HCT116 (cell line): ENCODE measurements at regions not wholly inside any gene's neighbourhood (a gene's known extent, or its start where the extent isn't known, plus 50 kb on each side); places are given as distances from the start of the nearest gene placed in this dataset.

Experiments used
- ATAC-seq: fragments of 200-7000 bp; cut with Tn5 transposase; 2 replicates; pipeline ENCODE4 v1.9.1; 2020; ENCODE audit warnings: mild to moderate bottlenecking, moderate library complexity
- BruUV-seq: library from RNA; stranded (reverse); fragments of 400-500 nt; replicated peaks from 2 replicates; lab custom pipeline; 2021; lab: Mats Ljungman, UMichigan
- CTCF ChIA-PET: fragments of 300-600 bp; sonication (Branson Sonifier 250); formaldehyde crosslinking; loops from one replicate; lab custom pipeline; 2021; ENCODE audit warnings: antibody characterized with exemption; lab: Charles Lee
- POLR2A ChIA-PET: fragments of 300-600, 350-600 bp; sonication (Branson Sonifier 250); formaldehyde crosslinking; loops from one replicate; lab custom pipeline; 2021; ENCODE audit warnings: antibody characterized with exemption; lab: Charles Lee
- RAD21 ChIA-PET, 2 experiments: fragments of 300-600 bp; sonication (Branson Sonifier 250); formaldehyde crosslinking; loops; one replicate each; lab custom pipeline; 2023; ENCODE audit warnings: low total read pairs in 2 of 2; ENCODE audit not compliant: uncharacterized antibody in 2 of 2, unreplicated experiment in 2 of 2, low non-redundant PET in 1 of 2; lab: Charles Lee
- DNase-seq: peaks from one replicate; pipeline ENCODE4 v3.0.0-alpha.2; 2010; ENCODE audit warnings: low read depth, low spot score
- H2AFZ ChIP-seq: fragments of 200-600 bp; shearing (Covaris generic), sonication (generic); 2 replicates; pipeline ENCODE4 v1.6.1; 2017; ENCODE audit warnings: low read depth, mixed run types, mixed read lengths, antibody characterized with exemption, low read length; ENCODE audit not compliant: poor library complexity, severe bottlenecking
- H3K27ac ChIP-seq: 2 replicates; pipeline ENCODE4 v1.5.1; 2012; ENCODE audit warnings: low read depth, low read length
- H3K27me3 ChIP-seq: fragments of 200-600 bp; sonication (generic); 2 replicates; pipeline ENCODE4 v1.6.1; 2016; ENCODE audit warnings: mixed run types, low read length, mixed read lengths; ENCODE audit not compliant: insufficient read depth
- H3K36me3 ChIP-seq, 2 experiments: fragments of 200-500 bp in 1 of 2; fragments of 200-600 bp in 1 of 2; sonication (Bioruptor generic) in 1 of 2; sonication (generic) in 1 of 2; 2 replicates each; pipeline versions ENCODE4 v1.5.1 to v1.6.1; 2014 to 2016; ENCODE audit warnings: low read length in 2 of 2, inconsistent platforms in 1 of 2, mixed read lengths in 1 of 2, mixed run types in 1 of 2; ENCODE audit not compliant: insufficient read depth in 2 of 2, control insufficient read depth in 1 of 2
- H3K4me1 ChIP-seq, 2 experiments: fragments of 200-600 bp in 1 of 2; sonication (generic) in 1 of 2; 2 replicates each; pipeline versions ENCODE4 v1.5.1 to v1.6.1; 2012 to 2017; ENCODE audit warnings: low read length in 2 of 2, inconsistent platforms in 1 of 2, mild to moderate bottlenecking in 1 of 2, mixed read lengths in 1 of 2, mixed run types in 1 of 2, moderate library complexity in 1 of 2; ENCODE audit not compliant: insufficient read depth in 2 of 2, control insufficient read depth in 1 of 2
- H3K4me2 ChIP-seq: fragments of 200-600 bp; sonication (generic); 2 replicates; pipeline ENCODE4 v1.6.1; 2017; ENCODE audit warnings: mixed run types, low read length, mixed read lengths
- H3K4me3 ChIP-seq, 2 experiments: fragments of 200-600 bp in 1 of 2; sonication (generic) in 1 of 2; replicated peaks in 1 of 2; 2 replicates each; pipeline ENCODE4 v1.5.1; 2011 to 2016; ENCODE audit warnings: low read length in 2 of 2, control low read depth in 1 of 2, low read depth in 1 of 2, mild to moderate bottlenecking in 1 of 2, mixed read lengths in 1 of 2, mixed run types in 1 of 2
- H3K79me2 ChIP-seq: fragments of 200-600 bp; sonication (generic); 2 replicates; pipeline ENCODE4 v1.6.1; 2017; ENCODE audit warnings: mild to moderate bottlenecking, mixed run types, low read length, moderate library complexity, mixed read lengths; ENCODE audit not compliant: insufficient read depth
- H3K9ac ChIP-seq: fragments of 200-600 bp; sonication (generic); 2 replicates; pipeline ENCODE4 v1.6.1; 2016; ENCODE audit warnings: low read length, mixed read lengths
- H3K9me2 ChIP-seq: fragments of 200-600 bp; sonication (generic), shearing (Covaris generic); 2 replicates; pipeline ENCODE4 v1.6.1; 2017; ENCODE audit warnings: mixed run types, mild to moderate bottlenecking, moderate library complexity; ENCODE audit not compliant: insufficient read depth
- H3K9me3 ChIP-seq, 2 experiments: fragments of 200-500 bp in 1 of 2; fragments of 200-600 bp in 1 of 2; sonication (Bioruptor generic) in 1 of 2; sonication (generic) in 1 of 2; 2 replicates each; pipeline ENCODE4 v1.6.1; 2014 to 2017; ENCODE audit warnings: low read length in 2 of 2, mixed read lengths in 2 of 2, inconsistent platforms in 1 of 2, low read depth in 1 of 2, mild to moderate bottlenecking in 1 of 2, mixed run types in 1 of 2, moderate library complexity in 1 of 2; ENCODE audit not compliant: control insufficient read depth in 1 of 2, insufficient read depth in 1 of 2
- H4K20me1 ChIP-seq: fragments of 200-600 bp; sonication (generic), shearing (Covaris generic); 2 replicates; pipeline ENCODE4 v1.6.1; 2017; ENCODE audit warnings: mixed run types, mild to moderate bottlenecking, moderate library complexity; ENCODE audit not compliant: insufficient read depth
- CBX3 ChIP-seq: IDR thresholded peaks from 2 replicates; pipeline ENCODE4 v1.6.1; 2012; ENCODE audit warnings: low read depth
- CEBPB ChIP-seq: IDR thresholded peaks from 2 replicates; pipeline ENCODE4 v1.6.1; 2012; ENCODE audit warnings: low read depth
- EGR1 ChIP-seq: IDR thresholded peaks from 2 replicates; pipeline ENCODE4 v1.6.1; 2012; ENCODE audit warnings: low read depth
- ELF1 ChIP-seq: IDR thresholded peaks from 2 replicates; pipeline ENCODE4 v1.6.1; 2012; ENCODE audit warnings: low read depth, borderline replicate concordance
- EZH2 ChIP-seq: fragments of 200-600 bp; sonication (generic); IDR thresholded peaks from 2 replicates; pipeline ENCODE4 v1.6.1; 2017; ENCODE audit warnings: antibody characterized with exemption, mixed run types
- EZH2phosphoT487 ChIP-seq: fragments of 200-600 bp; IDR thresholded peaks from 2 replicates; pipeline ENCODE4 v1.6.1; 2018; ENCODE audit warnings: antibody characterized with exemption, borderline replicate concordance
- FOSL1 ChIP-seq: IDR thresholded peaks from 2 replicates; pipeline ENCODE4 v1.6.1; 2012; ENCODE audit warnings: low read depth
- JUND ChIP-seq: IDR thresholded peaks from 2 replicates; pipeline ENCODE4 v1.6.1; 2012
- POLR2A ChIP-seq: IDR thresholded peaks from 2 replicates; pipeline ENCODE4 v1.7.0; 2011; ENCODE audit warnings: borderline replicate concordance; ENCODE audit not compliant: insufficient read depth, insufficient read length; ENCODE audit errors: extremely low read depth
- RAD21 ChIP-seq: IDR thresholded peaks from 2 replicates; pipeline ENCODE4 v1.6.1; 2012; ENCODE audit warnings: low read depth, mild to moderate bottlenecking
- SIN3A ChIP-seq: IDR thresholded peaks from 2 replicates; pipeline ENCODE4 v1.6.1; 2012; ENCODE audit warnings: low read depth
- SP1 ChIP-seq: IDR thresholded peaks from 2 replicates; pipeline ENCODE4 v1.6.1; 2012; ENCODE audit warnings: low read depth
- SRF ChIP-seq: IDR thresholded peaks from 2 replicates; pipeline ENCODE4 v1.6.1; 2012; ENCODE audit warnings: low read depth
- TCF7L2 ChIP-seq: IDR thresholded peaks from 2 replicates; pipeline ENCODE4 v1.7.0; 2011; ENCODE audit warnings: borderline replicate concordance, inconsistent platforms; ENCODE audit not compliant: insufficient read depth, insufficient read length; ENCODE audit errors: extremely low read depth
- YY1 ChIP-seq: IDR thresholded peaks from 2 replicates; pipeline ENCODE4 v1.6.1; 2011; ENCODE audit warnings: low read length, low read depth, moderate library complexity, mild to moderate bottlenecking; ENCODE audit not compliant: insufficient replicate concordance; ENCODE audit errors: extremely low read depth
- ZFX ChIP-seq: fragments of 450-650 bp; IDR thresholded peaks from 2 replicates; pipeline ENCODE4 v1.6.1; 2017
- ZNF274 ChIP-seq: fragments of 200-500 bp; sonication (Bioruptor generic); IDR thresholded peaks from 2 replicates; pipeline ENCODE4 v1.6.1; 2014; ENCODE audit warnings: mild to moderate bottlenecking, low read depth, low read length, inconsistent platforms
- intact Hi-C: fragments of 100-400 bp; cut with micrococcal nuclease; formaldehyde crosslinking; loops from 2 replicates; pipeline ENCODE4 v1.10.0; 2022
- TF ChIP-seq, protein P1 (sequence below): IDR thresholded peaks from 2 replicates; pipeline ENCODE4 v1.6.1; 2012
- TF ChIP-seq, protein P2 (sequence below), 3 experiments: fragments of 200-600 bp in 1 of 3; sonication (generic) in 1 of 3; IDR thresholded peaks in 2 of 3; conservative IDR thresholded peaks in 1 of 3; 2 replicates each; pipeline ENCODE4 v1.5.1; 2012 to 2017; ENCODE audit warnings: low read depth in 2 of 3, low read length in 2 of 3, antibody characterized with exemption in 1 of 3, borderline replicate concordance in 1 of 3, control low read depth in 1 of 3, mild to moderate bottlenecking in 1 of 3, mixed read lengths in 1 of 3, mixed run types in 1 of 3, moderate library complexity in 1 of 3; ENCODE audit not compliant: insufficient read depth in 1 of 3

DNA sequence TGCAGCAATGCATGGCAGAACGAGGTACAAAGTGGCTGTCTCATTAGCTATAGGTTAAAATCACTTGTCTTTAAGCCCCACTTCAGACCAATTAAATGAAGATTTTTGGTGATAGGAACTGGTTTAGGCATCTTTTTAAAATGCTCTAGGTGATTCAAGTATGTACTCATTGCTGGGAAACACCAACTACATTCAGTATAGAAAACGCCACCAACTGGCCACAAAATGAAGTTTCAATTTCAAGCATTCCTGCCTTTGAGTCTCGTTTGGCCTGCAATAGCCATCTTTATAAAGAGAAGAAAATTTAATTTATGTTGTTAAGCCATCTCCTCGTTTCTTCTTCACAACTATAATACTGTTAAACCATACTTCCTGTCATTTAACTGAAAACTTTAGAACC, 587.9 kb downstream of the GBE1 start:
- TF ChIP-seq CEBPB, result no peak
- TF ChIP-seq, protein P1, sequence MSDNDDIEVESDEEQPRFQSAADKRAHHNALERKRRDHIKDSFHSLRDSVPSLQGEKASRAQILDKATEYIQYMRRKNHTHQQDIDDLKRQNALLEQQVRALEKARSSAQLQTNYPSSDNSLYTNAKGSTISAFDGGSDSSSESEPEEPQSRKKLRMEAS, result no peak
- TF ChIP-seq SIN3A, result no peak
- no peak for TF ChIP-seq ELF1
- no peak for TF ChIP-seq SRF
- TF ChIP-seq EGR1, result no peak
- no peak for TF ChIP-seq ZNF274
- TF ChIP-seq FOSL1, result no peak
- TF ChIP-seq, protein P2, sequence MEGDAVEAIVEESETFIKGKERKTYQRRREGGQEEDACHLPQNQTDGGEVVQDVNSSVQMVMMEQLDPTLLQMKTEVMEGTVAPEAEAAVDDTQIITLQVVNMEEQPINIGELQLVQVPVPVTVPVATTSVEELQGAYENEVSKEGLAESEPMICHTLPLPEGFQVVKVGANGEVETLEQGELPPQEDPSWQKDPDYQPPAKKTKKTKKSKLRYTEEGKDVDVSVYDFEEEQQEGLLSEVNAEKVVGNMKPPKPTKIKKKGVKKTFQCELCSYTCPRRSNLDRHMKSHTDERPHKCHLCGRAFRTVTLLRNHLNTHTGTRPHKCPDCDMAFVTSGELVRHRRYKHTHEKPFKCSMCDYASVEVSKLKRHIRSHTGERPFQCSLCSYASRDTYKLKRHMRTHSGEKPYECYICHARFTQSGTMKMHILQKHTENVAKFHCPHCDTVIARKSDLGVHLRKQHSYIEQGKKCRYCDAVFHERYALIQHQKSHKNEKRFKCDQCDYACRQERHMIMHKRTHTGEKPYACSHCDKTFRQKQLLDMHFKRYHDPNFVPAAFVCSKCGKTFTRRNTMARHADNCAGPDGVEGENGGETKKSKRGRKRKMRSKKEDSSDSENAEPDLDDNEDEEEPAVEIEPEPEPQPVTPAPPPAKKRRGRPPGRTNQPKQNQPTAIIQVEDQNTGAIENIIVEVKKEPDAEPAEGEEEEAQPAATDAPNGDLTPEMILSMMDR (IDR thresholded peaks at IDR 0.05 in 2 of 3, conservative IDR thresholded peaks at IDR 0.05 in 1 of 3; ENCODE audit: borderline replicate concordance in 1 of 3, insufficient read depth in 1 of 3, low read depth in 2 of 3, low read length in 2 of 3), result no peak; a peak in 1 of 6 replicates
- TF ChIP-seq EZH2, result no peak
- TF ChIP-seq SP1, result no peak
- TF ChIP-seq ZFX, result no peak
- TF ChIP-seq TCF7L2, result no peak
- TF ChIP-seq YY1, result no peak
- TF ChIP-seq RAD21, result no peak
- no peak for TF ChIP-seq JUND
- no peak for TF ChIP-seq CBX3
- TF ChIP-seq POLR2A, result no peak
- TF ChIP-seq EZH2phosphoT487, result no peak
- intact Hi-C loops, result no loop called here
- RAD21 ChIA-PET, result no interaction called here
- DNase-seq (no peak), ATAC-seq (no peak)
- Histone ChIP-seq H4K20me1 (no peaks in the 10 kb centered on the region), H3K27me3 (no peaks in the 10 kb centered on the region), H3K9ac (no peak overlapping the region), H3K27ac (no peak overlapping the region), H3K79me2 (no peaks in the 10 kb centered on the region), H3K36me3 (no peaks in the 10 kb centered on the region), H3K9me2 (no peaks in the 10 kb centered on the region), H2AFZ (no peak overlapping the region), H3K9me3 (peaks cover 0 to 12% of the 10 kb centered on the region in 2 experiments; a peak in 2 of 4 replicates), H3K4me2 (no peak overlapping the region), H3K4me1 (no peaks in the 10 kb centered on the region), H3K4me3 (no peak overlapping the region)
- BruUV-seq, result no TSS peak
- CTCF ChIA-PET, result no interaction called here
- POLR2A ChIA-PET, result no interaction called here
